SJSA1 (cell line): ENCODE measurements at regions not wholly inside any gene's neighbourhood (a gene's known extent, or its start where the extent isn't known, plus 50 kb on each side); places are given as distances from the start of the nearest gene placed in this dataset.
"Not testable (repeated sequence)": the region's sequence is repeated elsewhere in the genome, so short reads cannot be mapped to it uniquely, and the experiment has no call there.

Source experiments
- DNase-seq, 2 experiments: peaks; one replicate each; pipeline ENCODE4 v3.0.0-alpha.2; 2015 to 2020; ENCODE audit warnings: low spot score in 2 of 2, low read depth in 1 of 2
- H3K27ac ChIP-seq: fragments of 250-450 bp; sonication (Bioruptor Pico); 2 replicates; pipeline ENCODE4 v1.5.1; 2020; ENCODE audit warnings: mild to moderate bottlenecking, moderate library complexity
- H3K27me3 ChIP-seq: fragments of 250-450 bp; sonication (Bioruptor Pico); replicated peaks from 2 replicates; pipeline ENCODE4 v1.5.1; 2020; ENCODE audit warnings: mild to moderate bottlenecking, moderate library complexity
- H3K36me3 ChIP-seq: fragments of 250-450 bp; sonication (Bioruptor Pico); 2 replicates; pipeline ENCODE4 v1.5.1; 2020; ENCODE audit warnings: mild to moderate bottlenecking
- H3K4me1 ChIP-seq: fragments of 250-450 bp; sonication (Bioruptor Pico); replicated peaks from 2 replicates; pipeline ENCODE4 v1.6.1; 2021; ENCODE audit warnings: mild to moderate bottlenecking
- H3K4me3 ChIP-seq: fragments of 250-450 bp; sonication (Bioruptor Pico); 2 replicates; pipeline ENCODE4 v1.5.1; 2020; ENCODE audit warnings: mild to moderate bottlenecking
- H3K9me3 ChIP-seq: fragments of 250-450 bp; sonication (Bioruptor Pico); replicated peaks from 2 replicates; pipeline ENCODE4 v1.5.1; 2020; ENCODE audit warnings: mild to moderate bottlenecking

- Histone ChIP-seq H3K9me3 (peaks cover 2% of the 10 kb centered on the region; the same call in 1 of the 2 replicates), H3K27me3 (no peaks in the 10 kb centered on the region), H3K36me3 (no peaks in the 10 kb centered on the region), H3K4me1 (no peaks in the 10 kb centered on the region), H3K27ac (no peak overlapping the region), H3K4me3 (no peak overlapping the region)
- DNase-seq: no peak
Measured at GRCh38 chr16:7888411-7888810, 555.8 kb downstream of the RBFOX1 start.

DNA sequence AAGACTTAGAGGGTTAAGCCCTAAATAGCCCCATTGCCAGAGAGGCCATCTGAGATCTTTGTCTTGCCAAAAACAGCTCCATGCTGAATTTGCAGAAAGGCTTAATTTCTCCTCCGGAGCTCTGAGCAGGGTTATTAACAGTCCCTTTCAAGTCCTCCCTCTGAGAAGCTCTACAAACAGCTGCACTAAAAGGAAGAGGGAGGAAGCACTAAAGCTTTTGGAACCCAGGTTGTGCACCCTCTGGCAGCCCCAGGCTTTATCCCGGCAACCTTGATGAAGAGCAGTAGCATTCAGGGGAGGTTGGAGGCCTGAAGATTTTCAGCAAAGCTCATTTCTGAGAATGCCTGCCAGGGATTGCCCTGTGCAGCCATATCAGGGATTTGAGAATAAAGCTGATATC, 554.7 kb downstream of the RBFOX1 start:
- Histone ChIP-seq H3K27ac (no peak overlapping the region), H3K36me3 (no peaks in the 10 kb centered on the region), H3K9me3 (peaks cover 2% of the 10 kb centered on the region; the same call in 1 of the 2 replicates), H3K4me3 (no peak overlapping the region), H3K27me3 (no peaks in the 10 kb centered on the region), H3K4me1 (no peaks in the 10 kb centered on the region)
- no peak for DNase-seq

DNA sequence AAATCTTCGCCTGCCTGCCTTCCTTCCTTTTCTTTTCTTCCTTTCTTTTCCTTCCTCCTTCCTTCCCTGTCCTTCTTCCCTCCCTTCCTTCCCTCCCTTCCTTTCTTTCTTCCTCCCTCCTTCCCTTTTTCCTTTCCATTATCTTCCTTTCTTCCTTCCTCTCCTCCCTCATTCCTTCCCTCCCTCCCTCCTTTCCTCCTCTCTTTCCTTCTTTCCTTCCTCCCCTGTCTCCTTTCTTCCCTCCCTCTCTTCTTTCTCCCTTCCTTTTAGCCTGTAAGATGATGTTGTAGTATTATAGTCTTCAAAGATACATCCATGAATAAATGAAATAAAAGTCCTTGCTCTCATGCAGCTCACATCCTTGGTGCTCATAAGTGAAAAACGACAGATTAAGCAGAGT, 539.3 kb downstream of the RBFOX1 start:
- Histone ChIP-seq H3K4me3 (no peak overlapping the region), H3K36me3 (no peaks in the 10 kb centered on the region), H3K4me1 (no peaks in the 10 kb centered on the region), H3K27me3 (no peaks in the 10 kb centered on the region), H3K9me3 (no peaks in the 10 kb centered on the region; the same call in 1 of the 2 replicates), H3K27ac (no peak overlapping the region)
- no peak for DNase-seq

GRCh38 chr16:7871371-7871770, 538.7 kb downstream of the RBFOX1 start:
- Histone ChIP-seq H3K4me3 (no peak overlapping the region), H3K9me3 (no peaks in the 10 kb centered on the region; the same call in 1 of the 2 replicates), H3K4me1 (no peaks in the 10 kb centered on the region), H3K27ac (no peak overlapping the region), H3K27me3 (no peaks in the 10 kb centered on the region), H3K36me3 (no peaks in the 10 kb centered on the region)
- no peak for DNase-seq

- DNase-seq: no peak
- Histone ChIP-seq H3K27ac (no peak overlapping the region), H3K4me1 (no peaks in the 10 kb centered on the region), H3K36me3 (no peaks in the 10 kb centered on the region), H3K4me3 (no peak overlapping the region), H3K27me3 (no peaks in the 10 kb centered on the region), H3K9me3 (no peaks in the 10 kb centered on the region; the same call in 1 of the 2 replicates)
Measured at GRCh38 chr16:7867831-7868230, 535.2 kb downstream of the RBFOX1 start.

- Histone ChIP-seq H3K9me3 (peaks cover 3% of the 10 kb centered on the region; the same call in 1 of the 2 replicates), H3K4me1 (no peaks in the 10 kb centered on the region)
- no peak for DNase-seq
Measured at GRCh38 chr16:7866144-7866543, 533.5 kb downstream of the RBFOX1 start.

GRCh38 chr16:7865393-7865792, 532.7 kb downstream of the RBFOX1 start:
- not testable (repeated sequence) for H3K27me3 ChIP-seq, DNase-seq, H3K4me1 ChIP-seq, H3K4me3 ChIP-seq, H3K9me3 ChIP-seq, H3K36me3 ChIP-seq, H3K27ac ChIP-seq

More at GRCh38 chr16:7866144-7866543, 533.5 kb downstream of the RBFOX1 start:
- H3K27me3 ChIP-seq: no peaks in the 10 kb centered on the region
- no peaks in the 10 kb centered on the region for H3K36me3 ChIP-seq
- H3K27ac ChIP-seq: no peak overlapping the region
- H3K4me3 ChIP-seq: no peak overlapping the region

DNA sequence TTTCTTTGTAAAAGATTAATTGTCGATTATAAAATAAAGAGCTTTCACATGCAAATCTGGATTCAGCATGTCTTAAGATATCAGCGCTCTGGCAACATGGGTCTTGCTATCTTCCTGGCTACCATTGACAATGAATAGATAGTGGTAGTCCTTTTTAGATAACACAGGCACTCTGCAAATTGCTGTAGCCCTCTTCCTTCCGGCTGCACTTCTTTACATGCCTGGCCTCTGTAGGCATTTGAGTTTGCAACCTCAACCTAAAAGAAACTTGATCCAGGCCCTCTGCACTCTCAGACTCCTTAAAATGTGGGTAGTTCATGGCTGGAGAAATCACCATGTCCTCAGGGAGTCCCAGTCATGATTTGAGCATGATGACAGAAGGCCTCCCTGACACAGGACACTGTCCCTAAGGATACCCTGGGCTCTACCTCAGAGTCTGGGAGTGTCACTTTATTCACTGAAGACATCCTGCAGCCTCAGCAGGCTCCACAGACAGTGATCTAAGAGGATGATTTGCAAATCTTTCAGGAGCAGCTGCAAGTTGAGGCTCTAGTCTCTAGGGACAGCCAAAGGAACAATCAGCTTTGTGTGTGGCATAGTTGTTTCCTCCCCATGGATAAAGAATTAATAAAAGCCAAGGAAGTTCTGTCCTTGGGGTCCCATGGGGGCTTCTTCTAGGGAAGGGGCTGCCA, 529.4 kb downstream of the RBFOX1 start:
- H3K9me3 ChIP-seq: 0 out of 2 replicates have a peak, but pooled peaks cover 3% of the 10 kb centered on the region
- no peak for DNase-seq
- no peaks in the 10 kb centered on the region for H3K4me1 ChIP-seq
- H3K27ac ChIP-seq: no peak overlapping the region
- no peaks in the 10 kb centered on the region for H3K36me3 ChIP-seq
- no peak overlapping the region for H3K4me3 ChIP-seq
- H3K27me3 ChIP-seq: no peaks in the 10 kb centered on the region

DNA sequence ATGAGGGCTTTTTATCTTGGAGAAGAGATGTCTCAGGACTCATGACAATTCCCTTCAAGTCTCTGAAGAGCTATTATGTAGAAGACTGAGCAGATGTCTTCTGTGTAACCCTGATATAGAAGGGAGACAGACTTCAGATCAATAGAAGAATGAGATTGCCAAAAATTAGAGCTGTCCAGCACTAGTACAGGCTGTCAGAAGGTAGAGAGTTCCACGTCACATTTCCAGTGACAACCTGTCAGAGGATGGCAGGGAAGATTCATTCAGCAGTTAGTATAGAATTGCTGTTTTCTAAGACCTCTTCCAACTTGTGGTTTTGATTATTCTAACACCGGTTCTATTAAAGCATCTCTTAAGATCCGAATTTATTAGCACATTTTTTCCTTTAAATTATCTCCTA, 520.6 kb downstream of the RBFOX1 start:
- H3K9me3 ChIP-seq: 0 out of 2 replicates have a peak, but pooled peaks cover 5% of the 10 kb centered on the region
- H3K27me3 ChIP-seq: no peaks in the 10 kb centered on the region
- no peaks in the 10 kb centered on the region for H3K4me1 ChIP-seq
- no peak overlapping the region for H3K4me3 ChIP-seq
- H3K36me3 ChIP-seq: no peaks in the 10 kb centered on the region
- H3K27ac ChIP-seq: no peak overlapping the region
- no peak for DNase-seq

DNA sequence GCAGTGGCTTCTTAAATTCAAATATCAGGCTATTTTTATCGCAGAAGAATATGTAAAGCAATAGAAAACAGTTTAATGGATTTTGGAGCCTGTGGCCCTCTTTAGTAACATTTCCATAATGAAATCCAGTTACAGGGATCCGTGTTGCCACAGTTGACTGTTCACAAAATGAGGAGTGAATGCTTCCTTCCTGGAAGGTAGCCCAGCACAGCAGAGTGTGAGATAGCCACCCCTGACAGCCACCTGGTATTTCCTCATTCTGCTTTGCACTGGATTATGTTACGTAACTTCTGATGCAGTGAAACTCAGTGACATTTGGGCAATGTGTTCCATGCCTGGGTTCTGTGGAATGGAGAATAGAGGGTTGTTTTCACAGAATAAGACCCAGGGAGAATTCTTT, 517.2 kb downstream of the RBFOX1 start:
- Histone ChIP-seq H3K9me3 (0 out of 2 replicates have a peak, but pooled peaks cover 2% of the 10 kb centered on the region), H3K27me3 (no peaks in the 10 kb centered on the region), H3K4me3 (no peak overlapping the region), H3K27ac (no peak overlapping the region), H3K4me1 (no peaks in the 10 kb centered on the region), H3K36me3 (no peaks in the 10 kb centered on the region)
- no peak for DNase-seq

GRCh38 chr16:7843261-7843660, 510.6 kb downstream of the RBFOX1 start:
- Histone ChIP-seq H3K9me3 (peaks cover 2% of the 10 kb centered on the region; the same call in 1 of the 2 replicates), H3K4me3 (no peak overlapping the region), H3K27me3 (no peaks in the 10 kb centered on the region), H3K27ac (no peak overlapping the region), H3K36me3 (no peaks in the 10 kb centered on the region), H3K4me1 (no peaks in the 10 kb centered on the region)
- no peak for DNase-seq

GRCh38 chr16:7839568-7839967, 506.9 kb downstream of the RBFOX1 start:
- H3K4me1 ChIP-seq: no peaks in the 10 kb centered on the region
- H3K27ac ChIP-seq: no peak overlapping the region
- no peak for DNase-seq
- H3K4me3 ChIP-seq: no peak overlapping the region
- H3K27me3 ChIP-seq: no peaks in the 10 kb centered on the region
- H3K9me3 ChIP-seq: peaks cover 2% of the 10 kb centered on the region; the same call in 1 of the 2 replicates
- H3K36me3 ChIP-seq: no peaks in the 10 kb centered on the region

DNA sequence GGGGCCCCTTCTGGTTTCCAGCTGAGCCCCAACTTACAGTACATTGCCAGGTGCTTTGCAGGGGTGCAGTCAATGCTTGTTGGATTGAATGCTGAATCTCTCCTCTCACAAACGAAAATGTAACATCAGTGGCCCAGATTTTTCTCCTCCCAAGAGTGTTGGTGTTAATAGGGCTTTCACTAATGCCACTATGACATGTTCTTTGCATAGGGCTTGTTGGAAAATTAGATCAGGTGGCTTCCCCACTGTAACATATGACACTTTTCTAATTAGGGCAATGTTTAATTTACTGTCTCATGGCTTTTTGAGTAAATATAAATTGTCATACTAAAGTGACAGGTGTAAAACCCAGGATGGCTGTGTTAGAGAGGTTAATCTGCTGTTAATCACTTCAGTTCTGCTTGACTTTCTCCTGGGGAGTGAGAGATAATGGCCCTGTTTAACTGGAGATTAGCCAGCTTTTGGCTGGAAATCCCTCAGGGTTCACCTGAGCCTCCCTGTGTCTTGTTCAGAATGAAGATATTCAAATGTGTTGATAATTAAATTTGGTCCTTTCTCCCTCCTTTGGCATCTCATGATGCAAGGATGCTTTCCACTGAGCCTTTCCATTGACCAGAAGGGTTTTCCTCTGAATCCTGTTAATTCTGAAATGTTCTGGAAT, 502.3 kb downstream of the RBFOX1 start:
- H3K36me3 ChIP-seq: no peaks in the 10 kb centered on the region
- H3K4me1 ChIP-seq: no peaks in the 10 kb centered on the region
- H3K9me3 ChIP-seq: 0 out of 2 replicates have a peak, but pooled peaks cover 5% of the 10 kb centered on the region
- no peaks in the 10 kb centered on the region for H3K27me3 ChIP-seq
- no peak for DNase-seq
- no peak overlapping the region for H3K4me3 ChIP-seq
- H3K27ac ChIP-seq: no peak overlapping the region

- Histone ChIP-seq H3K4me3 (no peak overlapping the region), H3K27ac (no peak overlapping the region), H3K36me3 (no peaks in the 10 kb centered on the region), H3K4me1 (no peaks in the 10 kb centered on the region), H3K27me3 (no peaks in the 10 kb centered on the region), H3K9me3 (no peaks in the 10 kb centered on the region; the same call in 1 of the 2 replicates)
- DNase-seq: no peak
Measured at GRCh38 chr16:7820816-7821215, 488.2 kb downstream of the RBFOX1 start.
